GM21717 (cell line): ENCODE measurements at regions not wholly inside any gene's neighbourhood (a gene's known extent, or its start where the extent isn't known, plus 50 kb on each side); places are given as distances from the start of the nearest gene placed in this dataset.

Source experiments
- ATAC-seq: cut with Tn5 transposase; IDR thresholded peaks from one replicate; pipeline ENCODE4 v1.9.1; 2021; ENCODE audit warnings: mild to moderate bottlenecking, moderate library complexity; ENCODE audit not compliant: unreplicated experiment

DNA sequence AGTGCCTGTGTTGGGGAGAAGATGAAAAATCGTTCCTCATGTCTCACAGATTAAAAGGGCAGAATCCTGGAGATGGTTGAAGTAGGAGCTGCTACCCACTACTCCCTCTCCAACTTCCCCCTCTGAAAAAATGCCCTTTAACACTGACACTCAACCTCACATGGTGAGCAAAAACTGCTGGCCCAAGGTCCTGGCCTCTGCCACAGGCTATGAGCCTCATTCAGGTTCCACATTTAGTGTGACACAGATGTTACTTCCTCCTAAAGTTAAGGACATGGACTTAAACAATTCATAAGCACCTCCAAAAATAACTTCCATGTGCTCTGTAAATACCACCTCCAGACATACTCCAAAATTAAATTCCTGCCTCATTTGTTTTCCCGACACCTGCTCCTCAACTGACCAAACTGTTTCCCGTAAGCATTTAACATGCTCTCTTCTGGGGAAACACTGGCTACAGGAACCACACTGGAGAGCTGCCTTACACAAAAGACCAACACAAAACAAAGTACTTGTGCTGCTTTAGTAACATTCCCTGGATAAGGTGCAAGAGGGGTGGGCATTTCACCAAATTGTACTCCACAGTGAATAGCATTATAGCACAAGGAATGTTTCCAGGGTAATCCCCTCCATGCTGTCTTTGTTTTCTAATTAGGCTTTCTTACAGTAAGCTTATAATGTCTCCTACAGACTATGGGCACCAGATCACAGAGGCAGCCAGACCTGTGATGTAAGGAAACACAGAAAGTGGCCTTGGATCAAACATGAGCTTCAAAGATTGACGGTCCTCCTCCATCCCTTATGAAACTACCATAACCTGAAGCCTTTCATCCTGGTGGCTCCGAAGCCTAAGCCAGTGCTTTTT lies 57.0 kb downstream of the PHLDA1 start:
- ATAC-seq: no peak

- ATAC-seq: no peak
Measured at GRCh38 chr12:75971253-75971652, 60.3 kb downstream of the PHLDA1 start.

DNA sequence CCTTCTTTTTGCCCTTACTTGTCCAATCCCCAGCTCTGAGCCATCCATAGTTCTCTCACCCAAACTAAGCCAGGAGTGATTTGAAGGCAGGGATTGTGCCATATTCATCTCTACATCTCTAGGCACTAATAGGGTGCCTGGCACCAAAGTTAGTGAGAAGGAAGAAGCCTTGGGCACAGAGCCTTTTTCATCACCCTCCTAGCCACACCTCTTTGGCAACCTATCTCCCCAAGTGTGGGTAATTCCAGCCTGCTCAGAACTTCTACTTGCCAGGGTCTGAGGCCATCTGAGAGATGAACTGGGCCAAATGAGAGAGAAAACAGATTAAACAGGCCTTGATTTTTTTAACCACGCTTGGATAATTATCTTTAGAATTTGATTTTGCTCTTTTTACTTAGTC lies 61.3 kb downstream of the PHLDA1 start:
- no peak for ATAC-seq

- no peak for ATAC-seq
Measured at GRCh38 chr12:75969768-75970167, 61.8 kb downstream of the PHLDA1 start.

GRCh38 chr12:75965661-75966060 lies 65.9 kb downstream of the PHLDA1 start:
- no peak for ATAC-seq

GRCh38 chr12:75964150-75964549 lies 67.4 kb downstream of the PHLDA1 start:
- no peak for ATAC-seq

DNA sequence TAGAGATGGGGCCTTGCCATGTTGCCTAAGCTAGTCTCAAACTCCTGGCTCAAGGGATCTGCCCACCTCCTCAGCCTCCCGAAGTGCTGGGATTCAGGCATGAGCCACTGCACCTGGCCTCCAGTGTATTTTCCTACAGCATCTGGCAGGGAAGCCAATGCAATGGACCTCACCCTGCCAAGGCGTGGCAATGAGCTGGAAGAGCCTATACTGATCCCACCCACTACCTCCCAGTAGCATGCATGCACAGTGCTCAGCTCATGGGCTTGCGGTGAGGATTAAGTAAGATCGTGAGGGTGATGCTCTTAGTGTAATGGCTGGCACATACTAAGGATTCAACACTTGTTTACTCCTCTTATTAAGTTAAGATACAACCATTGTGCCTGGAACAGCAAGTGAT lies 69.7 kb downstream of the PHLDA1 start:
- no peak for ATAC-seq

- no peak for ATAC-seq
Measured at GRCh38 chr12:75960954-75961661, 70.5 kb downstream of the PHLDA1 start.

- ATAC-seq: no peak
Measured at GRCh38 chr12:75960086-75960910, 71.3 kb downstream of the PHLDA1 start.

DNA sequence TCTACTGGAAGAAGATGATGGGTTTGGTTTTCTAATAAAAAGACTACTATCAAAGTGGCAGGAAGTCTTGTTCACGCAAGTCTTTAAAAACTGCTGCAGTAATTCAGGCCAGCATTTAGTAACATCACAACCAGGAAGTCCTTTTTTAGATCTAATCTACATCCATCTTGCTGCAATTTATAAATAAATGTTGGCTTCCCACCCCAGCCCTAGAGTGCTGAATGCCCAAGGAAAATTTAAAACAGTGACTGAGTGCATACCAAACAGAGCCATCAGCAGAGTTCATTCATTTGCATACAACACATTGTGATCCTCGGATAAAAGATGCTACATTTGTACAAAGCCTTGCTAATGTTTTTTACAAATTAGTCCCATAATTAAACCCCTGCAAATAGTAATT lies 72.1 kb downstream of the PHLDA1 start:
- no peak for ATAC-seq

GRCh38 chr12:75959060-75959459 lies 72.5 kb downstream of the PHLDA1 start:
- ATAC-seq: no peak

DNA sequence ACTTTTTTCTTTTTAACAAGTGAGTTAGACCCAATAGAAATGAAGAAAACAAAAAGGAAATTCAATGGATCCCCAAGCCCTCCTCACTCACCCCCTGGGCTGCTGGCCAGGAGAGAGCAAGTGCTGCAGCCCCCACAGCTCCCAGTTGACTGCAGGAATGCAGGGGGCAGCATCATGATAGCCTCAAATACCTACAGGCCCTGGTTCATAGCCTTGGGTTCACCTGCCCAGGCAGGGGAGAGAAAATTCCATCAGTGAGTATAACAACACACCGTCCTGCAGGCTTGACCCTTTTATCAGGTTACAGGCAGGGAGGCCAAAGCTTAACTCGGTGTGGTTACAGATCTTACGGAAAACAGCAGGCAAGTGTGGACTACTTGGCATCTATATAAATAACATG lies 76.3 kb downstream of the PHLDA1 start:
- no peak for ATAC-seq

DNA sequence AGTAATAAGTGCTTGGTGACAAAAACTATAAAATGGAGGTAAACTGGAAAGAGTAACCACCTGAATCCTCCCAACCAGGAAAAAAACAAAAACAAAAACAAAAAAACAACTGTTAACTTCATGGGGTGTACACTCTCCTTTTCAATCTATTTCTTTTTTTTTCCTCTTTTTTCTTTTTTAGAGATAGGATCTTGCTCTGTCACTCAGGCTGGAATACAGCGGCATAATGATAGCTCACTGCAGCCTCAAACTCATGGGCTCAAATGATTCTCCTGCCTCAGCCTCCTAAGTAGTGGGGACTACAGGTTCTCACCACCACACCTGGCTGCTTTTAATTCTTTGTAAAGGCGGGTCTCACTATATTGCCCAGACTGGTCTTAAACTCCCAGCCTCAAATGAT lies 76.8 kb downstream of the PHLDA1 start:
- no peak for ATAC-seq

DNA sequence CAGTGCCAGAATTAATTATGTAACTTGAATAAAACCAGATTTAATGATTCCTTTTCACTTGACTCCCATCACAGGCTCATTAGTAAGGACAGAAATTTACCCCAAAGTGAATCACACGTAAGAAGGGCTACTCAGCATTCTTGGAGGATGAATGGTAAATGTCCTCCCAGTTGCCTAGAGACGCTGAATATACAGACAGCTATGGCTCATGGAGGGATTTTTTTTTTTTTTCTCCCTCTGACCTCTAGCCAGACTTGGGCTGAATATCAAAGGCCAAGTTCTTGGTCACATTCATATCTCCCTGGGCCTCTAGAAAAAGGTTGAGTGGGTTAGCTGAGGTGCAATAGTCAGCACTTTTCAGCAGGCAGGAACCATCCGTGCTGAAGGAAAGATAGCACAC lies 77.5 kb downstream of the PHLDA1 start:
- ATAC-seq: no peak

GRCh38 chr12:75953312-75953906 lies 78.2 kb downstream of the PHLDA1 start:
- no peak for ATAC-seq

- ATAC-seq: no peak
Measured at GRCh38 chr12:75951399-75952278, 79.9 kb downstream of the PHLDA1 start.

- no peak for ATAC-seq
Measured at GRCh38 chr12:75947156-75947723, 84.3 kb downstream of the PHLDA1 start.

- ATAC-seq: no peak
Measured at GRCh38 chr12:75945581-75945980, 86.0 kb downstream of the PHLDA1 start.

DNA sequence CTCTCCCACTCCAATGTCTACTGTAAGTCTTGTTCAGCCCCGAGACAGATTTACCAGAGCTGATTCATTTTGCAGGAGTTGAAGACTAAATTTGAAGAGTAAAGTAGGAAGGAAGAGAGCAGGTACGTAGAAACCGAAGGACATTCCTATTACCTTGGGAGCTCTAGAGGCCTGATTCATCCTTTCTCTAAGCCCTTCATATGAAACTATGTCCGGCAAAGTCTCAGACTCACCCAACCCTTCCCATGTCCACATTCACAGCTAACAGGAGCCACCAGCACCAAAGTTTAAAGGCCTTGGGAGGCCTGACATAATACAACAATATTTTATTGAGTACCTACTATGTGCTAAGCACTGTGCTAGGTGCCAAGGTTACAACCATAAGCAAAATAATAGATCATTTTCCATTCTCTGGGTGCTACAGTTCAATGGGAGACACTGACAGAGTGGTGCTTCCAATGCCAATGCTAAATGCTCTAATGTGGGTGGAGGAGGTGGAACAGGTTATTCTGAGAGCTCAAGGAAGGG lies 86.6 kb downstream of the PHLDA1 start:
- no peak for ATAC-seq
